ENCODE measurements at regions not wholly inside any gene's neighbourhood (a gene's known extent, or its start where the extent isn't known, plus 50 kb on each side); places are given as distances from the start of the nearest gene placed in this dataset.
"Not testable (repeated sequence)": the region's sequence is repeated elsewhere in the genome, so short reads cannot be mapped to it uniquely, and the experiment has no call there.

GRCh38 chr2:109976319-109976718 is 77.8 kb downstream of the LIMS3 start:
- H3K36me3 Mint-ChIP-seq (ENCODE audit: unreplicated experiment); H3K9me3 Mint-ChIP-seq (ENCODE audit: unreplicated experiment); H3K4me1 Mint-ChIP-seq (ENCODE audit: unreplicated experiment); H3K27ac Mint-ChIP-seq (ENCODE audit: unreplicated experiment); H3K4me3 Mint-ChIP-seq (ENCODE audit: unreplicated experiment); H3K27me3 Mint-ChIP-seq (ENCODE audit: unreplicated experiment); DNase-seq (ENCODE audit: extremely low spot score, unreplicated experiment): not testable (repeated sequence)

- H3K36me3 Mint-ChIP-seq (ENCODE audit: unreplicated experiment); DNase-seq (ENCODE audit: extremely low spot score, unreplicated experiment); H3K27me3 Mint-ChIP-seq (ENCODE audit: unreplicated experiment); H3K27ac Mint-ChIP-seq (ENCODE audit: unreplicated experiment); H3K4me3 Mint-ChIP-seq (ENCODE audit: unreplicated experiment); H3K9me3 Mint-ChIP-seq (ENCODE audit: unreplicated experiment); H3K4me1 Mint-ChIP-seq (ENCODE audit: unreplicated experiment): not testable (repeated sequence)
Measured at GRCh38 chr2:109980754-109981153, 82.3 kb downstream of the LIMS3 start.

GRCh38 chr2:109986389-109987088 is 88.1 kb downstream of the LIMS3 start:
- H3K4me3 Mint-ChIP-seq (ENCODE audit: unreplicated experiment); H3K4me1 Mint-ChIP-seq (ENCODE audit: unreplicated experiment); H3K9me3 Mint-ChIP-seq (ENCODE audit: unreplicated experiment); H3K27me3 Mint-ChIP-seq (ENCODE audit: unreplicated experiment); H3K36me3 Mint-ChIP-seq (ENCODE audit: unreplicated experiment); DNase-seq (ENCODE audit: extremely low spot score, unreplicated experiment); H3K27ac Mint-ChIP-seq (ENCODE audit: unreplicated experiment): not testable (repeated sequence)

- H3K4me3 Mint-ChIP-seq (ENCODE audit: unreplicated experiment); H3K27ac Mint-ChIP-seq (ENCODE audit: unreplicated experiment); H3K4me1 Mint-ChIP-seq (ENCODE audit: unreplicated experiment); H3K9me3 Mint-ChIP-seq (ENCODE audit: unreplicated experiment); H3K36me3 Mint-ChIP-seq (ENCODE audit: unreplicated experiment); DNase-seq (ENCODE audit: extremely low spot score, unreplicated experiment); H3K27me3 Mint-ChIP-seq (ENCODE audit: unreplicated experiment): not testable (repeated sequence)
Measured at GRCh38 chr2:109987089-109987420, 88.6 kb downstream of the LIMS3 start.

- not testable (repeated sequence) for H3K4me3 Mint-ChIP-seq (ENCODE audit: unreplicated experiment); DNase-seq (ENCODE audit: extremely low spot score, unreplicated experiment); H3K9me3 Mint-ChIP-seq (ENCODE audit: unreplicated experiment); H3K4me1 Mint-ChIP-seq (ENCODE audit: unreplicated experiment); H3K36me3 Mint-ChIP-seq (ENCODE audit: unreplicated experiment); H3K27ac Mint-ChIP-seq (ENCODE audit: unreplicated experiment); H3K27me3 Mint-ChIP-seq (ENCODE audit: unreplicated experiment)
Measured at GRCh38 chr2:109987458-109988345, 89.2 kb downstream of the LIMS3 start.

- not testable (repeated sequence) for H3K27ac Mint-ChIP-seq (ENCODE audit: unreplicated experiment); DNase-seq (ENCODE audit: extremely low spot score, unreplicated experiment); H3K27me3 Mint-ChIP-seq (ENCODE audit: unreplicated experiment); H3K9me3 Mint-ChIP-seq (ENCODE audit: unreplicated experiment); H3K36me3 Mint-ChIP-seq (ENCODE audit: unreplicated experiment); H3K4me1 Mint-ChIP-seq (ENCODE audit: unreplicated experiment); H3K4me3 Mint-ChIP-seq (ENCODE audit: unreplicated experiment)
Measured at GRCh38 chr2:109999395-109999794, 100.9 kb downstream of the LIMS3 start.

- H3K27me3 Mint-ChIP-seq (ENCODE audit: unreplicated experiment); H3K4me1 Mint-ChIP-seq (ENCODE audit: unreplicated experiment); H3K9me3 Mint-ChIP-seq (ENCODE audit: unreplicated experiment); DNase-seq (ENCODE audit: extremely low spot score, unreplicated experiment); H3K27ac Mint-ChIP-seq (ENCODE audit: unreplicated experiment); H3K4me3 Mint-ChIP-seq (ENCODE audit: unreplicated experiment); H3K36me3 Mint-ChIP-seq (ENCODE audit: unreplicated experiment): not testable (repeated sequence)
Measured at GRCh38 chr2:110002502-110002901, 104.0 kb downstream of the LIMS3 start.

GRCh38 chr2:110013388-110013787 is 102.2 kb downstream of the MALL start:
- not testable (repeated sequence) for H3K4me3 Mint-ChIP-seq (ENCODE audit: unreplicated experiment)

GRCh38 chr2:110016381-110017092 is 99.1 kb downstream of the MALL start:
- not testable (repeated sequence) for H3K27me3 Mint-ChIP-seq (ENCODE audit: unreplicated experiment); H3K4me1 Mint-ChIP-seq (ENCODE audit: unreplicated experiment); DNase-seq (ENCODE audit: extremely low spot score, unreplicated experiment); H3K9me3 Mint-ChIP-seq (ENCODE audit: unreplicated experiment); H3K4me3 Mint-ChIP-seq (ENCODE audit: unreplicated experiment); H3K36me3 Mint-ChIP-seq (ENCODE audit: unreplicated experiment); H3K27ac Mint-ChIP-seq (ENCODE audit: unreplicated experiment)

More at GRCh38 chr2:110013388-110013787, 102.2 kb downstream of the MALL start:
- not testable (repeated sequence) for H3K27me3 Mint-ChIP-seq (ENCODE audit: unreplicated experiment); H3K36me3 Mint-ChIP-seq (ENCODE audit: unreplicated experiment); H3K27ac Mint-ChIP-seq (ENCODE audit: unreplicated experiment); H3K9me3 Mint-ChIP-seq (ENCODE audit: unreplicated experiment); H3K4me1 Mint-ChIP-seq (ENCODE audit: unreplicated experiment); DNase-seq (ENCODE audit: extremely low spot score, unreplicated experiment)

GRCh38 chr2:110020269-110020668 is 95.4 kb downstream of the MALL start:
- H3K27ac Mint-ChIP-seq (ENCODE audit: unreplicated experiment); H3K4me3 Mint-ChIP-seq (ENCODE audit: unreplicated experiment); H3K36me3 Mint-ChIP-seq (ENCODE audit: unreplicated experiment); H3K9me3 Mint-ChIP-seq (ENCODE audit: unreplicated experiment); H3K4me1 Mint-ChIP-seq (ENCODE audit: unreplicated experiment); DNase-seq (ENCODE audit: extremely low spot score, unreplicated experiment); H3K27me3 Mint-ChIP-seq (ENCODE audit: unreplicated experiment): not testable (repeated sequence)

- not testable (repeated sequence) for H3K36me3 Mint-ChIP-seq (ENCODE audit: unreplicated experiment); H3K4me3 Mint-ChIP-seq (ENCODE audit: unreplicated experiment); H3K4me1 Mint-ChIP-seq (ENCODE audit: unreplicated experiment); H3K27ac Mint-ChIP-seq (ENCODE audit: unreplicated experiment); H3K9me3 Mint-ChIP-seq (ENCODE audit: unreplicated experiment); H3K27me3 Mint-ChIP-seq (ENCODE audit: unreplicated experiment)
- DNase-seq (ENCODE audit: extremely low spot score, unreplicated experiment) = peak; percentile 60
Measured at GRCh38 chr2:110022278-110022677, 93.3 kb downstream of the MALL start.

Data from osteocyte (in vitro differentiated cells).